ENCODE measurements at regions not wholly inside any gene's neighbourhood (a gene's known extent, or its start where the extent isn't known, plus 50 kb on each side); places are given as distances from the start of the nearest gene placed in this dataset.

DNA sequence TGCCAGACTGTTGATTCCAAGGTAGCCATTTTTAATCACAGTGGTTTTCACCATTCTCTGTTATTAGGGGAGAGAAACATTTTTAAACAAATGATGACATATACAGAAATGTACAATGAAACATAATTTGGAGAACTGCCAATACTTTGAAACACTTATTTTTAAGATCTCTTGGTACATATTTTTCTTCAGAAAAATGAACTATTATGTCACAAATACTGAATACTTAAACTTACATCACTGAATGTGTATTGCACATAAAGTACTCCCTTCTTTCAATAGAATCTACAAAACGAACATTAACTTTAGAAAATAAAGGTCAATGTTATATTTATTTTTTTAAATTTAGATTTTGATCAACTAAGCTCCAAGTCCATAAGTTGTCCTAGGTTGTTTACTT, 71.7 kb upstream of the CPNE8 start:
- no peak for DNase-seq (ENCODE audit: low read depth)

- no peak for DNase-seq (ENCODE audit: low read depth)
Observed at GRCh38 chr12:38969706-38970105, 64.3 kb upstream of the CPNE8 start.

GRCh38 chr12:38961683-38962082, 56.3 kb upstream of the CPNE8 start:
- no peak for DNase-seq (ENCODE audit: low read depth)

DNA sequence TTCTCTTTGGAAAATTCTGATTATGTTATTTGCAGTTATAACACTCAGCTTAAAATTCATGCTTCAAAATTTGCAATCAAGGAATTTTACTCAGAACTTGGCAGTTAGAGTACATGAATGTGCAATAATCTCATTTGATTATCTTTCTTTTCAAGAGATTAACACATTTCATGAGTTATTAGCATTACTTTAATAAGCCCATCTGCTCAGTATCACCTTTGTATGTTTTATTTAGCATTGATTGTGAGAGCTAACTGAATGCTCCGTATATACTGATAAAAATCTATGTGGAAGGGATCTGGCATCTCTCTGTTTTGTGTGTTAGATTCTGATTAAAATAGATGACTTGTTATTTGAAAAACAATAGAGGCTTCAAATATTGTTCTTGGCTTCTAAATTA, 55.6 kb upstream of the CPNE8 start:
- no peak for DNase-seq (ENCODE audit: low read depth)

GRCh38 chr12:38956337-38956736, 50.9 kb upstream of the CPNE8 start:
- peak; percentile 19 for DNase-seq (ENCODE audit: low read depth)

Data from stromal cell of bone marrow (primary cell).